Pons (tissue), 1 donor: ENCODE measurements at regions not wholly inside any gene's neighbourhood (a gene's known extent, or its start where the extent isn't known, plus 50 kb on each side); places are given as distances from the start of the nearest gene placed in this dataset.
"Not testable (repeated sequence)": the region's sequence is repeated elsewhere in the genome, so short reads cannot be mapped to it uniquely, and the experiment has no call there.

Source experiments
- DNase-seq: peaks from one replicate; pipeline ENCODE4 v3.0.0-alpha.2; 2016; ENCODE audit warnings: low spot score

- DNase-seq, result no peak
Measured at GRCh38 chr4:186979961-186980745, 256.5 kb upstream of the FAT1 start.

GRCh38 chr4:186981161-186981560 lies 257.5 kb upstream of the FAT1 start:
- no peak for DNase-seq

DNA sequence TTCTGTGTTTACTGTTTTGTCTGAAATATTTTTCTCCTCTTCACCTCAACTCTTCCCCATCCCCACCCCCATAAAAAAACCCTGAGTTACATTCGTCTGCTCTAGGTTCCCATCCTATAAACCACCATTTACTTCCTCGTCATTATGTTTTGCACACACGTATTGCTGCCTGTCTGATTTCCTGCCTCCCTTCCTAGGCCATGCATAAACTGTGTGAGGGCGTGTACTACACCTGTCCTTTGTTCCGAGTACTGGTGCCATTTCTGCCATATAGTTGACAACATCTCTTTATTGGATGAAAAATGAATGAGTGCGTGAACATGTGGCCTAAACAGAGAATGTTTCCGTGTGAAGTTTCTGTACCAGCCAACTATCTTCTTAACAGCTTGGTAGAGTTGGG lies 258.5 kb upstream of the FAT1 start:
- no peak for DNase-seq

GRCh38 chr4:186984105-186984644 lies 260.5 kb upstream of the FAT1 start:
- peak; percentile 17 for DNase-seq

GRCh38 chr4:186999686-187000085 lies 276.0 kb upstream of the FAT1 start:
- no peak for DNase-seq

GRCh38 chr4:187000281-187000680 lies 276.6 kb upstream of the FAT1 start:
- no peak for DNase-seq

GRCh38 chr4:187002133-187002532 lies 278.5 kb upstream of the FAT1 start:
- not testable (repeated sequence) for DNase-seq

DNA sequence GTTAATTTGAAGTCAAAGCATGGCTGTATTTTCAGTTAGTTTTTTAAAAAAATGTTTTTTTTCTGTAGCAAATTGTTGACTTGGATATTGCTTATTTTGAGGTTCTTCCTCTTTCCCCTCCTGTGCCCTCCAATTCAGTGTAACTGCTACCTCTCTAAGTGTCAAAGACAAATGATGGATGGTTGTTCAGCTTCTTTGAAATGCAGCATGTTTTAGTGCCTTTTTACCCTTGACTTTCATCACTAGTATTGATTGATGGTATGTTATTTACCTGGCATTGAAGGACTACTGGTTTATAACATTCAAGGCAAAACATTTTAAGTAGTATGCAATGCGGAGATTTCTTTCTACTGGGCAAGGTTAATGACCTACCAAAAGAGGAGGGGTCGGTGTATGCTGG lies 281.0 kb upstream of the FAT1 start:
- DNase-seq, result no peak

DNA sequence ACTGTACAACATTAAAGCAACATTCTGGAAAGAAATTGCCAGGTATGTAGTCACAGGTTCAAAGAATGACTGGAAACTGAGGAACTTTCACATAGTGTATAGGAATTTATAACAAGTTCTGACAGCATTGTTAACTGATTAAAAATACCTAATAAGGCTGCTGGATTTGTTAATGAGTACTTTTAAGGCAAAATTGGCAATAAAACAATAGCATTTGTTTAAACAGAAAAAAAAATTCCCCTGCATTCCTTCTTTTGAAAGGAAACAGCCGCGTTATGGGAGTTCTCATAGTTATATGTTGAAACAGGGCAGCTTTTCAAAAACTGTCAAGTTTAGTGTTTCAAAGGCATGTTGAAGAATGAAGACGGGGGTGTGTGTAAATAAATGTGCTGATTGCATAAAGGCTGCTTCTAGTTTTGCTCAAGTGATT lies 282.5 kb upstream of the FAT1 start:
- no peak for DNase-seq

DNA sequence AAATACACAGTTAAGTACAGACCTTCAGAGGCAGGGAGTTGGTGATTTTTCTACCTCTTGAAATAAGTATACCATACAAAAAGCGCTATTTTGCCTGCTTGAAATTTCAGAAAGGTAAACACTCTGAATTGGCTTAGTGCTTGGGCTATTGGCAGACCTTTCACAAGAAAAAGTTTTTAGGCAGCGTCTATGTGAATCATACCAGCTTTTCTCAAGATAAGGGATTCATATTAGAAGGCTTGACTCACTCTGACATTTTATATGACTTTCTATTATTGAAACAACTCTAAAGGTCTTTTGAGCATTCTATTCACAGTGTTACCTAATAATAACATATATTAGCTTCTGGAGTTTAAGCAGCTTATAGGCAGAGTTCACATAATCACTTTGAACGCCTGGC lies 286.4 kb upstream of the FAT1 start:
- no peak for DNase-seq

DNA sequence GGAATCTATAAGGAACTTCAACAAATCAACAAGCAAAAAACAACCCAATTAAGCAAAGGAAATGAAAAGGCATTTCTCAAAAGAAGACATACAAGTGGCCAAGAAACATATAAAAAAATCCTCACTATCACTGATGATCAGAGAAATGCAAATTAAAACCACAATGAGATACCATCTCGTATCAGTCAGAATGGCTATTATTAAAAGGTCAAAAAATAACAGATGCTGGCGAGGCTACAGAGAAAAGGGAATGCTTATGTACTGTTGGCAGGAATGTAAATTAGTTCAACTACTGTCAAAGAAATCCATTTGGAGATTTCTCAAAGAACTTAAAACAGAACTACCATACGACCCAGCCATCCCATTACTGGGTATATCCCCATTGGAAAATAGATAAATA lies 292.4 kb upstream of the FAT1 start:
- no peak for DNase-seq

GRCh38 chr4:187017147-187017546 lies 293.5 kb upstream of the FAT1 start:
- DNase-seq, result no peak

GRCh38 chr4:187019896-187020295 lies 296.2 kb upstream of the FAT1 start:
- DNase-seq, result no peak

- no peak for DNase-seq
Measured at GRCh38 chr4:187020676-187021075, 297.0 kb upstream of the FAT1 start.

- no peak for DNase-seq
Measured at GRCh38 chr4:187021436-187022205, 298.0 kb upstream of the FAT1 start.

- DNase-seq, result no peak
Measured at GRCh38 chr4:187027272-187027671, 303.6 kb upstream of the FAT1 start.

DNA sequence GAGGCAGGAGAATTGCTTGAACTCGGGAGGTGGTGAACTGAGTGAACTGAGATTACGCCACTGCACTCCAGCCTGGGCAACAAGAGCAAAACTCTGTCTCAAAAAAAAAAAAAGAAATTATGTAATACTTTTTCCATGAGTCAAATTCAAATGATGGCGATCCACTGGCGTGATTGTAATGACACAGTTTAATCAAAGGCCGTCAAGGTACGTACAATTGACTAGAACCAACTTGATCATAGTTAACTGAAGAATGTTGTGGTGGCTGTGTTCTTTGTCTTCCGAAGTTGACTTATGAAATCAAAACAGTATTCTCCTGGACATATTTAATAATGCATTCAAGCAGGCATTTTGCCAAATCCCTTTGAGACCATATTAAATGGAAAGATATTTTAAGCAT lies 318.6 kb upstream of the FAT1 start:
- no peak for DNase-seq

DNA sequence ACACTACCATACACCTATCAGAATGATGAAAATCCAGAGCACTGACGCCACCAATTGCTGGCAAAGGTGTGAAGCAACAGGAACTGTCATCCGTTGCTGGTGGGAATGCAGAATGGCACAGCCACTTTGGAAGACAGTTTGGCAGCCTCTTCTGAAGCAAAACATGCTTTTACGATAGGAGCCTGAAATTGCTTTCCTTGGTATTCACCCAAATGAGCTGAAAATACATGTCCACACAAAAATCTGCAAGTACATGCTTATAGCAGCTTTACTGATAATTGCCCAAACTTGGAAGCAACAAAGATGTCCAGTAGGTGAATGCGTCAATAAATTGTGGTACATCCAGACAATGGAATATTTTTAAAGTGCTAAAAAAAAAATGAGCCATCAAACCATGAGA lies 322.8 kb upstream of the FAT1 start:
- DNase-seq, result no peak

DNA sequence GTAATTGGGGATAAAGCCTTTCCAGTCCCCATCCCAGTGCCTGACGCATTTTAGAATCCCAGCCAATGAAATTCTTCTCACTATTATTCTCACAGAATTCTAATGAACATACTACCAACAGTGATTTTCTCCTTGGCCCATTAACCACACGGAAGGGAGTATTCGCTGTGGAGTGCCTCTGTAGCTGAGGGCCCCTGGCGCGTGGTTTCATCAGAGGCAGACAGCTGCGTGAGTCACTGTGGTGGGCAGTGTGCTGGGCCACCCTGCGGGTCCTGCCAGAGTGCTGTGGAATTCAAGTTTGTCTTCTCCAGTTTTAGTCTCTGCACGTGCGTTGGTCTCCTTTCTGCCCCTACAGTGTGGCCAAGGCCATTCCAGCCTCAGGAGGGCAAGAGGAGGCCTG lies 335.4 kb upstream of the FAT1 start:
- DNase-seq, result no peak

- DNase-seq, result no peak
Measured at GRCh38 chr4:187059895-187060294, 336.2 kb upstream of the FAT1 start.

GRCh38 chr4:187060551-187060950 lies 336.9 kb upstream of the FAT1 start:
- DNase-seq, result no peak

- DNase-seq, result no peak
Measured at GRCh38 chr4:187063251-187063650, 339.6 kb upstream of the FAT1 start.

DNA sequence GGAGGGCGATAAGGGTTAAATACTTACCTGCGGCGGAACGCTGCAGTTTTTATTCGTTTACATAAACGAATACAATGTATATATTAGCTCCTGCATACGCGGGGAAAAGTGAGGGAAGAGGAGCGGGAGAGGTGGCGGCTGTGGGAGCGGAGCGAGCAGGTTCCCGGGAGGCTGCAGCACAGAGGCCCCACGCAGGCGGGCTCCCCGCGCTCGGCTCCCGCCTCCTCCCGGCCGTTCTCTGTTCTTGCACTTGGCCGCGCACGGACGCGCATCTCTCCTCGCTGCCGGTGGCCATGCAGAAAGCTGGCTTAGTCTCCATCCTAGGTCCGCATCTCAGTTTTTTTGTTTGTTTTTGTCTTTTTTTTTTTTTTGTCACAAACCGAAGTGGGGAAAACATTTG lies 340.4 kb upstream of the FAT1 start:
- no peak for DNase-seq
